ENCODE measurements at regions not wholly inside any gene's neighbourhood (a gene's known extent, or its start where the extent isn't known, plus 50 kb on each side); places are given as distances from the start of the nearest gene placed in this dataset.

DNA sequence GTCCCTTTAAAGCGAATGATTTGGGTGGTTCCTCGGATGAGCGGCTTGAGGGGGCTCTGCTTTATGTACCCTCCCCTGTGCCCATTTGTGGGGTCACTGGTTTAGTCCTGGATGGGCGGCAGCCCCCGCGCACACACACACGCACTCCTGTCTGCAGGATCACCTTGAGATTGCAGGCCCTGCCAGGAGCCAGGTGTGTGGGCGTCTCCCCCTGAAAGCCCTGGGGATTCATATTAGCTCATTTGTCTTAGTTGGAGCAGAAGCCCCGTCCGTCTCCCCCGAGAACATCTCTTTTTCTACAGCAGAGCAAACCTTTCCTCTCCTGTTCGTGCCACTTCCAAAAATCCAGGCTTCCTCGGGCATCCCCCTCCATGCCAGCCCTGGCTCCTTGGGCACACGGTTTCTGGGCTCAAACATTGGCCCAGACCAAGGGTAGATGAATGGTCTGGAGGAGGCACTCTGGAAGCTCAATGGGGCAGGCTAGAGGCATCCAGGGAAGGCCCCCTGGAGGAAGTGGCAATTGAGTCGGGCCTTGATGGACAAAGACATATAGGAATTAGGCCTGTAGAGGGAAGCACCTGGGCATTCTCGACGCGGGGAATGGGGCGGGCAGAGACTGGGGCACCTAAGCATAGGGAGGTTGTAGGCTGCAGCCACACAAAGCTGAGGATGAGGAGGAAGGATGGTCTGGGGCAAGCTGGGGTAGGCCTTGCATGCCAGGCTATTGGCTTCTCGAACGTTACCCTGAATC, 218.5 kb upstream of the GSE1 start:
- DNase-seq, result peak; percentile 11

DNA sequence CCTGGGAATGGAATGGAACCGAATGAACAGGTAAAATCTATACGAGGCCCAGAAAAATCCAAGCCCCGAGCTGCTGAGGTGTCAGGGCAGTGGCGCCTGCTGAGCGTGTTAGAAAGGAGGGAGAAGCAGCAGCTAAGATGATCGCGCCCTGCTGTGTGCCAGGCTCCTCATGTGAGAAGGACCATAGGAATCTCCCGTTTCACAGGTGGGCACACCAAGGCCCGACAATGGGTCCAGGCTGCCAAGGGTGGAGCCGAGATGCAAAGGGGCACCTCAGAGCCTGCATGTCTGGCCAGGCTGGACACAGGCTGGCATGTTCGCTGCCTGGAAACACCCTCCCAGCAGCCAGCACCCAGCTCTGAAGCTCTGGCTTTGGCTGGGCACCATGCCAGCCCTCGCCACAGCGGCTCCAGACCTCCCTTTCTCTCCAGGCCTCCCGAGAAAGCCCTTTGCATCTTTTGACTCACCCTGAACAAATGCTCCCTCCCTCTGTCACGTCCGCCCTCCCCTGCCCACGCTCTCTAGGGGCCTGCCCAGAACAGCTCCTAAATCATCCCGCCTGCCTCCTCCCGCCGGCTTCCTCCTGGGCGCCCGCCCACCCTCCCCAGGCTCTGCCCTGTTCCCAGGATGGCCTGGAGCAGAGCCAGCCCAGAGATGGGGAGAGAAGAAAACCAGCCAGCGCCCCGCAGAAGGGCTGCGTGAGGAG, 217.8 kb upstream of the GSE1 start:
- peak; percentile 9 for DNase-seq

DNA sequence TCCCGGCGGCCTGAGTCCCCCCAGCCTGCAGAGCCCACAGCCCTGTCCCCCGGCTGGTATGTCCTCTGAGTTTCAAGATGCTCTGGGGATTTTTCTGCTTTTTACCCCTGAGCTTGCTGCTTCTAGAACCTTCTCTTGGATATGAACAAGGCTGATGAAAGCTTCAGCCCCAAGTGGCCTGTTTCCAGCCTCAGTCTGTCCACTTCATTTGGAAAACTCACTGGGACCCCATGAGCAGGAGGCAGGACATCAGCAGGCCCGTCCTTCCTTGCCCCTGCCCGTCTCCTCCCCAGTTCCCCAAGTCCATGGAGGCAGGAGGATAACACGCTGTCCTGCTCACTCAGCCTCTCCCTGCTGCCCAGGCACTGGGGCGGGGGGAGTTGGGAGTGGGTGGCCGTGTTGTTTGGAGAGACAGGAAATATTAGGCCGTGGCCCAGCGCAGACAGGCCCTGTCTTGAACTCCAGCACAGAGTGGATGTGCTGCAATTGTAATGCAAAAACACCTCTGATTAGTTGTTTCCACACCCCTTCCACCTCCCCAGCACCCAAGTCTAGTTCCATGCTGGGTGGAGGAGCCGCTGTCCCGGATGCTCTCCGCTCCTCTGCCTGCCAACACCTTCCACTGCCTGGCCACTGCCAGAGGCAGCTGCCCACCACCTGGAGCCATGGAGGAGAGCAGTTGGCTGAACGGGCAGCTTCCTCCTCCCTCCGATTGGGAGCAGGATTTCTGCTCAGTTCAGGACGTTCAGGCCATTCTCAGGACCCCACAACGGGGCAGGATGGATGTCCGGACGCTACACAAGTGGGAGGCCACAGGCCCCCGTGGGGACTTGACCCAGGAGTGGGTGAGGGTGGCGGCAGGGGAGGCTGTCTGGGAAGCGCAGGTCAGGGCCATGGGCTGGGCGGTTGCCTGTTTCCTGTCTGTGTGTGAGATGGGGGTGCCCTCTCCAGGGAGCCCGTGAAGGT, 216.9 kb upstream of the GSE1 start:
- peak; percentile 13 for DNase-seq

DNA sequence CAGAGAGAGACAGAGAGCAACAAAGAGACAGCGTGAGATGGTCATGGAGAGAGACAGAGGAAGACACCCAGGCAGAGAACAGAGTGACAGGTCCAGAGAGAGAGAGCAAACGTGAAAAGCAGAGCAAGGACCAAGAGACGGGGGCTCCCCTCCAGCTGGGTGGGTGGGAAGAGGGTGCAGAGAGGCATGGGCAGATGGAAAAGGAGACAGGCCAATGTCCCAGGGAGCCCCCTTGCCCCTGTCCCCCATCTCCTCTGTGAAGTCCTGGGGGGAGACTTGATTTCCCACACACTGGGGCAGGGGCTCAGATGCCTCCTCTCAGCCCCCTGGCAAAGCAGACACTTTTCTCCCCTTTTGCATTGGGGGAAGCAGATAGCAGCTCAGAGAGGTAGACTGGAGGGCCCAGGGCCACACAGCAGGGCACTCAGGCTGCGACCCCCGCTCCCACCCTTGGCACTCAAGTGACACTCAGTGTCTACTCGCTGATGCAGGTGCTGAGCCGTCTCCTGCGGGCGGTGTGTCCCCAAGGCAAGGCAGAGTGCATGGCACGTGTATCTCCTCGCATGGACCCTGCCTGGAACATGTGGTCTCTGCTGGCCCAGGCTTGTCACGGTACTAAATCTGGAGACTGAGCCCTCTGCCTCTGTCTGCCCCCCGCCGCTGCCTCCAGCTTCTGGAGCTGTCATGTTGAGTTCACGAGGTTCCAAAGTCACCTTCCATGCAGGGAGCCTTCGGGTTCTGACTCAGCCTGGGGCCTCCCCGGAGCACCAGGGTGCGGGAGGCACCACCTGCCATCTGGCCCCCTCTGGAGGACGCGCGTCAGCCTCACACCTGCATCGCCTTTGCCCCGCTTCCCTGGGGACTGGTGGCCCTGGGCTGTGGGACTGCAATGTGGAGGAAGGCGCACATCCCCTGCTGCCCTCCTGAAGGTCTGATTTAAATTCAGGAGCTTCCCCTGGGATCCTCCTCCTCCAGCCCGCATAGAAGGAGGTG, 215.9 kb upstream of the GSE1 start:
- peak; percentile 9 for DNase-seq

DNA sequence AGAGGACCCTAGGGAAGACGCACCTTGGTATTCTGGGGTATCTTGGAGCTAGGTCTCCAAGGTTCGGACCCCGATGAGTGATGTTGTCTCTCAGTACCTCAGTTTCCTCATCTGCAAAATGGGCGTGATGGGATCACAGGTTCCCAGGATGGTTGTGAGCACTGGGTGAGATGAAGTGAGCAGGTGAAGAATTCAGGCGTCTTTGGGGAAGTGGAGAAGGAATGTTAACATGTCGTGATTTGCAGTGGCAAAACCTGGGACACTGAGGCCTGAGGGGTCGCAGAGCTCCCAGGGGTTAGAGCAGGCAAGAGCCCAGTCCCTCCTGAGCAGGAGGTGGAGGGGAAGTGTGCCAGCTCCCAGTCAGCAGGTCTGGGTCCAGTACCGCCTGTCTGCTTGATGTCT, 215.1 kb upstream of the GSE1 start:
- peak; percentile 1 for DNase-seq

DNA sequence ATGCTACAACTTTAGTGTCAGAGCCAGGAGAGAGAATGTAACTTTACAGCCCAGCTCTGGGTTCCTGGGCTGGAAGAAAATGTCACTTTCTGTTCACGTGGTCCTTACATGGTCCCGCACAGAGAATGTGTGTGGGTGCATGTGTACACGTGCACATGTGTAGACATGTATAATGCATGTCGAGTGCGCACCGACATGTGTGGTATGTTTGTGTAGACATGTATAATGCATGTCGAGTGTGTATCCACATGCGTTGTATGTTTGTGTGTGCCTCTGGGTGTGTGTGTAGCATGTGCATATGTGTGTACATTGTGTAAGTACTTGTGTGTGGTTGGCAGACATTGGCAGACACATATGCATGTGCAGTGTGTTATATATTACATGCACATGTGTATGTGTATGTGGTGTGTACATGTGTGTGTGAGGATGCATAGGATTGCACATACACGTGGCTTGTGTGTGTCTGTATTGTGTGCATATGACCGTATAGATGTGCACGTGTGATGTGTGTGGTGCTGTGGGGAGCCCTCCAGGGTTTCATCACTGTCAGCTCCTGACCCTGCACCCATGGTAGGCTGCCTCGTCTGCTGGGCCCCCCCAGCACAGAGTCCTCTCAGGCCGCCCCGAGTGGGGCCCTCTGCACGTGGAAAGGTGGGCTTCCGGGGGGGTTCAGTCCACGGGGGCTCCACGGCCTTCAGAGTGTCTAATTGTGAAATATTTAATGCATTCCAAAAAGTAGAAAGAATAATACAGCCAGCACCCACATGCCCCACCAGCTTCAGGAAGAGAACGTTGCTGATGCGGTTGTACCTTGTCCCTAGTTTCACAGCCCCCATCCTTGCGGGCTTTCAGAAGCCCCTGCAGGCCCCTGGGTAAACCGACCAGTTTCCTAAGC, 214.2 kb upstream of the GSE1 start:
- peak; percentile 4 for DNase-seq

DNA sequence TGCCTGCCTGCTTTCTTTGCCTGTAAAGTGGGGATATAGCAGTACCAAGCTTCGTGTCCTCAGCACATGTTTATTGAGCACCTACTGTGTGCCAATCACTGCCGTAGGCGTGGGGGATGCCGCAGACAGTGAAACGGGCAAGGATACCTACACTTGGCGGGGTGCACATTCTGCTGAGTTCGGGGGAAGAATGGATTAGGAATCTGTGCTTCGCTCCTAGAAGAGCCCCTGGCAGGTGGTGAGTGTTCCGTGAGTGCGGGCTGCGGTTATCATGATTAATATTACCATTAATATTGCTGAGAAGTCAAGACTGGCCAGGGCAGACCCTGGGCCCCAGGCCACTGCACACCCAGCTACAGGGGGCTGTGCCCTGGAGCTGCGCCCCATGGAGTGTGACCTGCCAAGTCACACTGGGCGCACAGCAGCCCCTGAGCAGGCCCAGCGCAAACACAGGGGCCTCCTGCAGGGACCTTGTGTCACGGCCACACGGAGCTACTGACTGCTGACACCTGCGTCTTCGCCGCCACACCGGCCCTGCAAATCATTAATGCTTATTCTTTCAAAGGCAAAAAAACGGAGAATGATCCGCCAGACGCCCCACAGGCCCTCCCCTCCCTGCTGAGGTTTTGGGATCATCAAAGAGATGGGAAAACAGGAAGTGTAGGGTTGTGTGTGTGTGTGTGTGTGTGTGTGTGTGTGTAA, 213.4 kb upstream of the GSE1 start:
- peak; percentile 6 for DNase-seq

DNA sequence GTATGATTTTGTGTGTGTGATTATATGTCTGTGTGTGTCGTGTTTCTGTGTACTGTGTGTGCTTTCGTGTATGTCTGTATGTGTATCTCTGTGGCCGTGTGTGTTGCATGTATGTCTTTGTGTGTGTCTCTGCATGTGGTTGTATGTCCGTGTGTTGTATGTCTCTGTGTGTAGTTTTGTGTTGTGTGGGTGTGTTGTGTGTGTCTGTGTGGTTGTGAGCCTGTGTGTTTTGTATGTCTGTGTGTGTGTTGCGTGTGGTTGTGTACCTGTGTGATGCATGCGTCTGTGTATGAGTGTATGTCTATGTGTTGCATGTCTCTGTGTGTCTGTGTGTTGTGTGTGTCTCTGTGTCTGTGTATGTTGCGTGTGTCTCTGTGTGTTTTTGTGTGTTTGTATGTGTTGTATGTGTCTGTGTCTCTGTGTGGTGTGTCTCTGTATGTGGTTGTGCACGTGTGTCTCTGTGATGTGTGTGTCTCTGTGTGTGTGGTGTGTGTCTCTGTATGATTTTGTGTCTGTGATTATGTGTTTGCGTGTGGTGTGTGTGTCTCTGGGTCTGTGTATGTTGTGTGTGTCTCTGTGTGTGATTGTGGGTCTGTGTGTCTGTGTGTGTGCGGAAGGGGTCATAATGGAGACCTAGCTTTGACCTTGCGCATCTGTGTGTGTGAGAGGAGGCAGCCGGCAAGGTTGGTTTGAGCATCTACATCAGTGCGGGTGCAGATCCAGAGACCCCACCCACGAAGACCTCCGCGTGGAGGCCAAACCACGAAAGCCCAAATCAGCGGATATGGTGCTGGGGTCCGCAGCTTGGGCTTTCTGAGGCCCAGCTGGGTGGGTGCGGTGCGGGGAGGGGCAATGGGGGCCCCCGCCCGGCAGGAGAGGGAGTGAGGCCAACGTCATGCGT, 212.6 kb upstream of the GSE1 start:
- peak; percentile 5 for DNase-seq

DNA sequence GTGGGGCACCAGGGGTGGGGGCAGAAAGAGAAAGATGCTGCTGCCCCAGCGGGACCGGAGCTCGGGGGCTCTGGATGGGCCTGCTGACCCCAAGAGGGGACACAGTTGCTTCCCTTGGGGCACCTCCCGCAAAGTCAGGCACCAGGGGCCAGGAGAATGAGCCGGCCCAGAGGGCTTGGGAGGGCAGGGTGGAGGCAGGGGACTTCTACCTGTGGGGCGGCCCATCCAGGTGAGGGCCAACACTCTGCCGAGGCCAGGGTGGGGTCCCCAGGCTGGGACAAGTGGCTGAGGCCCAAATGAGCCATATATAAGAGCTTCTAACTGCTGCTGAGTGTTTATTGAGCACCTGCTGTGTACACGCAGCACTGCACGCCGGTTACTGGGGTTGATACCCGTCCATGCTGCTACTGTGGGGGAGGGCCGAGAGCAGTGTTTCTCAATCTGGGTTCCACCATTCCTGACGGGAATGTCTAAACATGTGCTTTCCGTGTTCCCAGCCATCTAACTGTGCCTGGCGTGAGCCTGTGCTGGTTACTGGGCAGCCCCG, 211.7 kb upstream of the GSE1 start:
- peak; percentile 10 for DNase-seq

DNA sequence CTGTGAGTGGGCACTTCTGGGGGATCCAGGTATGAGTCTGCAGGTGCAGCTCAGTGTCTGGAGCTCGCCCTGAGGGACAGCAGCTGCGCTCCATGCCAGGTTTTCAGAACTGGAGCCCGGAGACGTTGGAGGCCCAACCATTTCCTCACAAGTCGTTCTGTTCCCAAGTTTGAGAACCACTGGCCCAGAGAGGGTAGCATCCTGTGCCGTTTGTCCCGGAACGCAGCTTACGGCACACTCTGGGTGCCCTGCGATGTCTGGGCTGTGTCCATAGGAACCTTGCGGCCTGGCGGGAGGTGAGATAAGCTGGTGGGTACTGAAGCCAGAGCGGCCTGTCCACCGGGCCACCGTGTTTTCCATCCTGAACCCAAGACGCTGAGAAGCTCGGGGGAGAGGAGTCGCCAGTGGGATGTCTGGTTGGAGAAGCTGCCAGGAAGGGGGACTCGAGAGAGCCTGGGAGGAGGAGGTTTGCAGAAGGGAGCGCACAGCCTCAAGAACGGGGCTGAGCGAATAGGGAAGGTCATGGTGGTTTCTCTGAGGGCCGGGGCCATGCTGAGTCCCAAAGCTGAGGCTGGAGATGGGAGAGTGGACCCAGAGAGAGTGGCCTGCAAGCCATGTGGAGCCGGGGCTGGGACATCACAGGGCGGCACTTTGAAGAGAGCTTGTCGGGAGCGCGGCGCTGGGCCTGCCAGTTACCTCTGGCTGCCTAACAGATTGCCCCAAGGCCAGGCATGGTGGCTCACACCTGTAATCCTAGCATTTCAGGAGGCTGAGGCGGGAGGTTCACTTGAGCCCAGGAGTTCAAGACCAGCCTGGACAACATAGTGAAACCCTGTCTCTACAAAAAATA, 211.0 kb upstream of the GSE1 start:
- peak; percentile 9 for DNase-seq

DNA sequence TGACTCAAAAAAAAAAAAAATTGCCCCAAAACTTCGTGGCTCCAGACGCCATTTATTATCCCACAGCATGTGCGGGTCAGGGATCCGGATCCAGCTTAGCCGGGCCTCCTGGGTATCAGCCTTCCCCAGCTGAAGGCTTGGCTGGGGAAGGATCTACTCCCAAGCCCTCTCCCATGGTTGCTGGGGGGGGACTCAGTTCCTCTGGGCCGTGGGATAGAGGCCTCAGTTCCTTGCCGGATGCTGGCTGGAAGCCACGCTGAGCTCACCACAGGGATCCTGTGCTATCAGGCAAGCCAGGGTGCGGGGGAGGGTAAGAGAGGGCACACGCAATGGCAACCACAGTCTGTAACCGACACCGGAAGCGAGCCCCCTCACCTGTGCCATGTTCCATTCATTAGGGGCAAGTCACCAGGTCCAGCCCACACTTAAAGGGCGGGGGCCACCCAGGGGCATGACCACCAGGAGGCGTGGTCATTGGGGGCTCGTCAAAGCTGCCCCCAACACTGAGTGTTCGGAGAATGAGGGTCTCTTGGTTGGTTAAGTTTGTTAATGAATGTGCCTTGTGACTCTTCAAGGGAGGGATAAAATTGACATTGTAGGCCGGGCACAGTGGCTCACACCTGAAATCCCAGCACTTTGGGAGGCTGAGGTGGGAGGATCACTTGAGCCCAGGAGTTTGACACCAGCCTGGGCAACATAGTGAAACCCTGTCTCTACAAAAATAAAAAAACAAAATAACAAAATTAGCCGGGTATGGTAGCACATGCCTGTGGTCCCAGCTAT, 210.0 kb upstream of the GSE1 start:
- DNase-seq, result peak; percentile 14

DNA sequence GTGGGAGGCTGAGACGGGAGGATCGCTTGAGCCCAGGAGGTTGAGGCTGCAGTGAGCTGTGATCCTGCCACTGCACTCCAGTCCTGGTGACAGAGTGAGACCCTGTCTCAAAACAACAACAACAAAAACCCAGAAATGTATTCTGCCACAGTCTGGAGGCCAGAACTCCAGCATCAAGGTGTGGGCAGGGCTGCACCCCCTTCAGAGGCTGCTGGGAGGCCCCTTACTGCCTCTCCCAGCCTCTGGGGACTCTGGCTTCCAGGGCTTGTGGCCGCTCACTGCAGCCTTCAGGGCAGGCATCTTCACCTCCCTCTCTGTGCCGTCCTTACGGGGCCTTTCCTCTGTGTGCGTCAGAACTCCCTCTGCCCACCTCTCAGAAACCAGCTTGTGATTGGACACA, 209.4 kb upstream of the GSE1 start:
- peak; percentile 7 for DNase-seq

DNA sequence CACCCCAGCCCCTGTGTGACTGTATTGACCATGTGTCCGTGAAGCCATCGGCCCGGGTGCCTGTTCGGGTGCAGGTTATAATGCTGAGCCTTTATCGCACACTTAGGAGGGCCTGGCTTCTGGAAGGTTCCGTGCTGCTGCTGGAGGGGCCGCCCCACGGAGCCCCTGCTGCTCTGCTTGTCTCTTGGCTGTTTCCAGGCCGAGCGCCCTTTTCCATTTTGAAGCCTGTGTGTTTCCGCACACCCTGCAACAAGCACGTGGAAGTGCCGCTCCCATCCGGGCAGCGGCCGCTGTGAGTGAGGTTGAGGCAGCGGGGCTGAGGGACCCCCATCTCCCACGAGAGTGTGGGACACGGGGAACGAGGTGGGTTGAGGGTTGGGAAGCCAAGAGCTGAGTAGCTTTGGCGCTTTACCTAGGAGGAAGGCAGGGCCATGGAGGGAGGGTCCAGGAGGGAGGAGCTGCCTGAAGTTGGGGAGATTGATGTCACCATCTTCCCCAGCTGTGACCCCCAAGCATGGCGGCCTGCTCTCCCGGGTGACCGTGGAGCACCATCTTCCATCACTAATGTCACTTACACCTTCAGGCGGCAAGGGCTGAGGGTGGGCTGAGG, 200.1 kb upstream of the GSE1 start:
- DNase-seq, result peak; percentile 9

DNA sequence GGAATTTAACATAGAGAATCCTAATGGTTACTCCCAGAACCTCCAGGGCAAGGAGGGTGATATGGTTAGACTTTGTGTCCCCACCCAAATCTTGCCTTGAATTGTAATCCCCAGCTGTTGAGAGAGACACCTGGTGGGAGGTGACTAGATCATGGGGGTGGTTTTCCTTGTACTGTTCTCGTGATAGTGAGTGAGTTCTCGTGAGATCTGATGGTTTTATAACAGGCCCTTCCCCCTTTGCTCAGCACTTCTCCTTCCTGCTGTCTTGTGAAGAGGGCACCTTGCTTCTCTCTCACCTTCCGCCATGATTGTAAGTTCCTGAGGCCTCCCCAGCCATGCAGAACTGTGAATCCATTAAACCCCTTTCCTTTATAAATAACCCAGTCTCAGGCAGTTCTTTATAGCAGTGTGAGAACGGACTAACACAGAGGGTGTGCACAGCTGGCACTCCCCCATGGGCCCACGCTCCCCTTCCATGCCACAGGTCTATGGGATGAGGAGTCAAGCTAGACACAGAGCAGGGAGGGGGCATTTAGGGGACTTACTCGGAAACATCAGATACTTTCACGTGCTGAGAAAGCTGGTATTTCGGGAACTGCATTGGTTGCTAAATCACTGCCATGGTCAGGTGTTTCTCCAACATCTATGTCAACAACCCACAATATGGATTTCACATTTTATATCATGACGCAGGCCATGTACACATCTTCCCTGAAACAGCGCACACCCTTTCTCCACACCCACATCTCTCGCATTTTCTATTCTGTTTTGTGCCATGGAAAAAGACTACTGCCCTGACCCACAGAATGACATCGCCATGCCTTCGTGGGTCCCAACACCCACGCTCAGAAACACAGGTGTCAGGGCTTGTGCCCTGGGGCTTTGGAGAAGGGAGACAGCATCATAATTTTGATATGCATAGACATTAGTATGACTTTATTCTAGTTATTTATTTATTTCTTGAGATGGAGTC, 199.1 kb upstream of the GSE1 start:
- no peak for DNase-seq
